NB4 (cell line): ENCODE measurements at regions not wholly inside any gene's neighbourhood (a gene's known extent, or its start where the extent isn't known, plus 50 kb on each side); places are given as distances from the start of the nearest gene placed in this dataset.

ENCODE experiments used
- CTCF ChIP-seq: IDR thresholded peaks from one replicate; pipeline ENCODE4 v1.5.1; 2012; ENCODE audit warnings: low read depth, low read length
- MAX ChIP-seq: IDR thresholded peaks from 2 replicates; pipeline ENCODE4 v1.6.1; 2011; ENCODE audit warnings: low read depth, low read length
- POLR2A ChIP-seq: IDR thresholded peaks from 2 replicates; pipeline ENCODE4 v1.6.1; 2011; ENCODE audit warnings: mild to moderate bottlenecking; ENCODE audit not compliant: insufficient read length; ENCODE audit errors: extremely low read depth

- TF ChIP-seq CTCF (no peak), POLR2A (no peak), MAX (no peak)
Measured at GRCh38 chr13:58573743-58574142, 942.2 kb downstream of the PCDH17 start.
